DND-41 (cell line): ENCODE measurements at regions not wholly inside any gene's neighbourhood (a gene's known extent, or its start where the extent isn't known, plus 50 kb on each side); places are given as distances from the start of the nearest gene placed in this dataset.

Source experiments
- ATAC-seq: fragments of 200-7000 bp; cut with Tn5 transposase; 3 replicates; pipeline ENCODE4 v1.9.1; 2021; ENCODE audit warnings: low read depth; ENCODE audit not compliant: insufficient read depth
- DNase-seq: peaks from one replicate; pipeline ENCODE4 v3.0.0-alpha.2; 2020
- H2AFZ ChIP-seq: 2 replicates; pipeline ENCODE4 v1.6.0; 2012; ENCODE audit warnings: low read depth, low read length
- H3K27ac ChIP-seq: 2 replicates; pipeline ENCODE4 v1.5.1; 2012; ENCODE audit warnings: low read length, inconsistent platforms
- H3K27me3 ChIP-seq: fragments of 200-600 bp; sonication (generic); 2 replicates; pipeline ENCODE4 v1.6.0; 2012; ENCODE audit warnings: low read length, mild to moderate bottlenecking, inconsistent platforms; ENCODE audit not compliant: insufficient read depth, poor library complexity
- H3K36me3 ChIP-seq: 2 replicates; pipeline ENCODE4 v1.5.1; 2012; ENCODE audit warnings: low read length, inconsistent platforms; ENCODE audit not compliant: insufficient read depth
- H3K4me1 ChIP-seq: 2 replicates; pipeline ENCODE4 v1.5.1; 2012; ENCODE audit warnings: mild to moderate bottlenecking, low read length; ENCODE audit not compliant: insufficient read depth
- H3K4me2 ChIP-seq: 2 replicates; pipeline ENCODE4 v1.6.0; 2012; ENCODE audit warnings: mild to moderate bottlenecking, moderate library complexity, low read length, inconsistent platforms; ENCODE audit not compliant: insufficient read depth
- H3K4me3 ChIP-seq, 2 experiments: fragments of 200-600 bp in 1 of 2; shearing (Covaris generic) in 1 of 2; 2 replicates each; pipeline ENCODE4 v1.5.1; 2012 to 2016; ENCODE audit warnings: inconsistent platforms in 2 of 2, low read length in 2 of 2, mild to moderate bottlenecking in 2 of 2, low read depth in 1 of 2, moderate library complexity in 1 of 2
- H3K79me2 ChIP-seq: 2 replicates; pipeline ENCODE4 v1.6.0; 2012; ENCODE audit warnings: low read length, inconsistent platforms; ENCODE audit not compliant: insufficient read depth
- H3K9ac ChIP-seq: 2 replicates; pipeline ENCODE4 v1.6.0; 2012; ENCODE audit warnings: low read depth, mild to moderate bottlenecking, inconsistent platforms, low read length, moderate library complexity
- H3K9me3 ChIP-seq: 2 replicates; pipeline ENCODE4 v1.5.1; 2012; ENCODE audit warnings: low read length, moderate library complexity, mild to moderate bottlenecking, inconsistent platforms; ENCODE audit not compliant: insufficient read depth, severe bottlenecking
- H4K20me1 ChIP-seq: 2 replicates; pipeline ENCODE4 v1.6.0; 2012; ENCODE audit warnings: low read length; ENCODE audit not compliant: insufficient read depth
- CTCF ChIP-seq: IDR thresholded peaks from 2 replicates; pipeline ENCODE4 v1.5.1; 2012; ENCODE audit warnings: borderline replicate concordance, low read length, moderate library complexity, mild to moderate bottlenecking; ENCODE audit not compliant: poor library complexity, severe bottlenecking; ENCODE audit errors: extremely low read depth
- EZH2 ChIP-seq: IDR thresholded peaks from 3 replicates; pipeline ENCODE4 v1.6.1; 2012; ENCODE audit warnings: borderline replicate concordance, low read depth, mild to moderate bottlenecking, moderate library complexity, low read length, inconsistent platforms; ENCODE audit not compliant: severe bottlenecking

DNA sequence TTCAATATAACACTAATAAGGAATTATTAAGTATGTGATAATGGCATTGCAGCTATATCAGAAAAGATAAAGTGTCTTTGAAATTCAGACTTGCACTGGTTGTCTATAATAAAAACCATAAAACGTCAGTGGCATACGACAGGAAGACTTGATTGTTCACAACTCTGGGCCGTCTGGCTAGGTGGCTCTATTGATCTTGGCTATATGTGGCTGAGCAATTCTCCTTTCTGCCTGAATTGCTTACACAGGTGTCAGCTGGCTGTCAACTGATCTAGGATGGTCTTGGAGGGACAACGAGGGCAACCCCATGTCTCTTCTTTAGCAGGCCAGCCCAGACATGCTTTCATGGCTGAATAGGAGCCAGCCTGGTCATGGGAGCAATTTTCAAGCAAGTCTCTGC is 359.1 kb downstream of the QKI start:
- no peak for ATAC-seq
- H3K4me3 ChIP-seq: no peak overlapping the region

DNA sequence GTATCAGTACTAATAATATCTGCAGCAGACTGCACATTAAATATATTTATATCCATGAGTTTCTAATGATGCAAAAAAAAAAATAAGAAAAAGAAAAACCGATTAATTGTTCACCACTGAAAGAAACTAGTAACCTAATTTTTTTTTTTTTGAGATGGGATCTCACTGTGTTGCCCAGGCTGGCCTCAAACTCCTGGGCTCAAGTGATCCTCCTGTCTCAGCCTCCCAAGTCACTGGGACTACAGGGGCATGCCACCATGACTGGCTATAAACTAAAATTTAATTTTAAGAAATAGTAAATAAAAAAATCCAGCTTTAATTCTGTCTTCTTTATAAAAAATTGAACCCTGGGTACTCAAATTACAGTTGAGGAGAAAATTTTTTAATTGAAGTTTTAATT is 358.2 kb downstream of the QKI start:
- no peak for TF ChIP-seq CTCF
- TF ChIP-seq EZH2: no peak
- no peak overlapping the region for H3K27ac ChIP-seq
- no peak overlapping the region for H3K4me2 ChIP-seq
- no peaks in the 10 kb centered on the region for H3K4me1 ChIP-seq
- no peaks in the 10 kb centered on the region for H3K79me2 ChIP-seq
- H2AFZ ChIP-seq: no peak overlapping the region
- no peak overlapping the region for H3K9ac ChIP-seq
- no peaks in the 10 kb centered on the region for H3K27me3 ChIP-seq
- no peak for DNase-seq
- no peak for ATAC-seq
- H4K20me1 ChIP-seq: no peaks in the 10 kb centered on the region
- H3K36me3 ChIP-seq: no peaks in the 10 kb centered on the region
- H3K4me3 ChIP-seq: no peak overlapping the region
- H3K9me3 ChIP-seq: no peaks in the 10 kb centered on the region

More for the DNA sequence above, 359.1 kb downstream of the QKI start:
- Histone ChIP-seq H3K79me2 (no peaks in the 10 kb centered on the region), H3K9me3 (no peaks in the 10 kb centered on the region), H3K27ac (no peak overlapping the region), H3K9ac (no peak overlapping the region), H3K4me1 (no peaks in the 10 kb centered on the region), H2AFZ (no peak overlapping the region), H3K27me3 (no peaks in the 10 kb centered on the region), H3K4me2 (no peak overlapping the region), H3K36me3 (no peaks in the 10 kb centered on the region), H4K20me1 (no peaks in the 10 kb centered on the region)
- no peak for DNase-seq
- TF ChIP-seq EZH2 (no peak), CTCF (no peak)

- TF ChIP-seq CTCF: no peak
- TF ChIP-seq EZH2: no peak
- H3K27ac ChIP-seq: no peak overlapping the region
- H3K4me1 ChIP-seq: no peaks in the 10 kb centered on the region
- no peaks in the 10 kb centered on the region for H3K79me2 ChIP-seq
- no peaks in the 10 kb centered on the region for H3K27me3 ChIP-seq
- no peak overlapping the region for H3K4me3 ChIP-seq
- no peaks in the 10 kb centered on the region for H3K9me3 ChIP-seq
- H4K20me1 ChIP-seq: no peaks in the 10 kb centered on the region
- no peak overlapping the region for H3K4me2 ChIP-seq
- no peak overlapping the region for H2AFZ ChIP-seq
- no peak overlapping the region for H3K9ac ChIP-seq
- no peak for DNase-seq
- no peak for ATAC-seq
- H3K36me3 ChIP-seq: no peaks in the 10 kb centered on the region
Observed at GRCh38 chr6:163771180-163771579, 356.7 kb downstream of the QKI start.

DNA sequence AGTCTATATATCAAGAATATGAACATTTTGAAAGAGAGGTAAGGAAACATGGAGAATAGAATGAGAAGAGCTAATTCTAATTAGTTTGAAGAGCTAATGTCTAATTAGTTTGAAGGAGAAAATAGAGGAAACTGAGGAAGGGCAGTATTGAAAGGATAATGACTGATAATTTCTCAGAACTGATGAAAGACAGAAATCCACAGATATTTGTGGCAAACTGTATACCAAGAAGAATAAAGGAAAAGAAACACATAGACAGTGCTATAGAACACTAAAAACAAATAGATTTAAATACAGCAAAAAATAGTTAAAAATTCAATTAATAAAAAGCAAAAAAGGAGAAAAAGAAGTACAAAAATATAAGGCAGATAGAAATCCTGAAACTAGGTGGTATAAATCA is 354.4 kb downstream of the QKI start:
- Histone ChIP-seq H3K9ac (no peak overlapping the region), H3K27ac (no peak overlapping the region), H4K20me1 (no peaks in the 10 kb centered on the region), H3K27me3 (no peaks in the 10 kb centered on the region), H3K4me2 (no peak overlapping the region), H3K4me3 (no peak overlapping the region), H3K36me3 (no peaks in the 10 kb centered on the region), H2AFZ (no peak overlapping the region), H3K9me3 (no peaks in the 10 kb centered on the region), H3K79me2 (no peaks in the 10 kb centered on the region), H3K4me1 (no peaks in the 10 kb centered on the region)
- no peak for ATAC-seq
- no peak for DNase-seq
- TF ChIP-seq CTCF: no peak
- TF ChIP-seq EZH2: no peak
